Esophagus muscularis mucosa (tissue), 4 donors: ENCODE measurements at regions not wholly inside any gene's neighbourhood (a gene's known extent, or its start where the extent isn't known, plus 50 kb on each side); places are given as distances from the start of the nearest gene placed in this dataset.
A peak's percentile ranks its signal among the peaks of the same experiment; 100 is the strongest.

Source experiments
- DNase-seq: peaks from one replicate; pipeline ENCODE4 v3.0.0-alpha.2; 2017; ENCODE audit errors: extremely low spot score
- H3K27ac ChIP-seq, 4 donors: fragments of 200-600 bp; sonication (generic); replicated peaks in 1 of 4; 1 replicate in 3 of 4; 2 replicates in 1 of 4; pipeline ENCODE4 v1.5.1; 2016 to 2019; ENCODE audit warnings: mild to moderate bottlenecking in 1 of 4
- H3K27me3 ChIP-seq, 4 donors: fragments of 200-600 bp; sonication (generic); one replicate each; pipeline versions ENCODE4 v1.5.1 to v1.6.0; 2016 to 2019
- H3K36me3 ChIP-seq, 4 donors: fragments of 200-600 bp; sonication (generic); one replicate each; pipeline ENCODE4 v1.5.1; 2016 to 2019
- H3K4me1 ChIP-seq, 4 donors: fragments of 200-600 bp; sonication (generic); one replicate each; pipeline ENCODE4 v1.5.1; 2016 to 2019
- H3K4me3 ChIP-seq, 4 donors: fragments of 200-600 bp; sonication (generic); 1 replicate in 2 of 4; 2 replicates in 2 of 4; pipeline ENCODE4 v1.5.1; 2016 to 2019; ENCODE audit warnings: mild to moderate bottlenecking in 4 of 4, moderate library complexity in 1 of 4
- H3K9me3 ChIP-seq, 4 donors: fragments of 200-600 bp; sonication (generic); 1 replicate in 3 of 4; 2 replicates in 1 of 4; pipeline ENCODE4 v1.5.1; 2016 to 2019
- EP300 ChIP-seq: sonication (generic); formaldehyde crosslinking; IDR thresholded peaks from one replicate; pipeline ENCODE4 v1.6.1; 2017; ENCODE audit warnings: antibody characterized with exemption
- POLR2A ChIP-seq: fragments of 450-650 bp; IDR thresholded peaks from one replicate; pipeline ENCODE4 v1.6.1; 2017; ENCODE audit warnings: antibody characterized with exemption, moderate library complexity, mild to moderate bottlenecking, low read depth
- POLR2AphosphoS5 ChIP-seq, 2 donors: sonication (generic); formaldehyde crosslinking; IDR thresholded peaks; one replicate each; pipeline ENCODE4 v1.6.1; 2017; ENCODE audit warnings: antibody characterized with exemption in 2 of 2
- whole genome bisulfite sequencing: methylation state at CpG from one replicate; pipeline ENCODE4 v1.1.5; 2018; 5-methylcytosine and 5-hydroxymethylcytosine counted together
- intact Hi-C: fragments of 100-400 bp; cut with DNase I; formaldehyde crosslinking; loops from one replicate; pipeline ENCODE4 v1.15.1; 2023
- TF ChIP-seq, protein P1 (sequence below), 3 experiments: fragments of 200-600 bp in 2 of 3; fragments of 450-650 bp in 1 of 3; sonication (generic) in 2 of 3; IDR thresholded peaks; one replicate each; pipeline ENCODE4 v1.5.1; 2017 to 2019; ENCODE audit warnings: antibody characterized with exemption in 3 of 3, mild to moderate bottlenecking in 2 of 3, moderate library complexity in 1 of 3

DNA sequence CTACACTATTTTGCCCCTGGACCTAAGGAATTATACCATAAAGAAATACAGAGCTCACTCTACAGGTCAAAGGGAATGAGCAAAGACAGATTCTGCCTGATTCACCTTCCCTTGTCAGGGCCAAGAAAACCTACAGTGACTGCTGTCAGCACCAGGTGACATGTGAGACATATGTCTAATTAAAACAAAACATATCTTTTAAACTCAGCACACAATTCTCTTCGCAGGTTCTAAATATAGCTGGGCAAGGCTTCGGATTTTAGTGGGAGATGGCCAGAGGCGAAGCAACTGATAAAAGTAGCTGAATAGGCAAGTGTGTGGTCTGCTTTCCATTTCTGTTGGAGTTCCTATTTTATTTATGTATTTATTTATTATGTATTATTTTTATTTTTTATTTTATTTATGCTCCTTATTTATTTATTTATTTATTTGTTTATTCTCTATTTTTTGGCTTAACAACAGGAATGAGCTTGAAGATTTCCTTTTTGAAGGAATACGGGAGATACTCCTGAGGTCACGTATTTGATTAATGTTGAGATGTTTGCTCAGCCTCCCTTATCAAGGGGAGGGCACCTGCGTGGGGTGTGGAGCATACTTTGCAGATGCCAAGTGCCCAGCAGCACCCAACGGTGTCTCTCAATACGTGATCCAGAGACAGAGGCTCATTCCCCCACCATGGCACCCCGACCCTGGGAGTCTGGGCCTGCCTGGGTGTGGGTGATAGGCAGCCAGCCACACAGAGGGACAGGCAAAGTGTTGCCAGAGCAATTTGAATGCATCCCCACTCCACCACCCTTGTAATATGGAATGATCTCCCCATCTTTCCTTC lies 141.8 kb downstream of the RNF152 start:
- no peak for DNase-seq
- Histone ChIP-seq H3K4me1 (peaks cover 0 to 8% (median 0%) of the 10 kb centered on the region in 4 donors), H3K27me3 (no peaks in the 10 kb centered on the region), H3K36me3 (no peaks in the 10 kb centered on the region), H3K9me3 (no peaks in the 10 kb centered on the region), H3K4me3 (no peak overlapping the region), H3K27ac (no peak overlapping the region)
- intact Hi-C loops = no loop called here
- TF ChIP-seq POLR2AphosphoS5 (IDR thresholded peaks at IDR 0.05) = no peak
- no peak for TF ChIP-seq POLR2A
- TF ChIP-seq EP300 = no peak
- TF ChIP-seq, protein P1, sequence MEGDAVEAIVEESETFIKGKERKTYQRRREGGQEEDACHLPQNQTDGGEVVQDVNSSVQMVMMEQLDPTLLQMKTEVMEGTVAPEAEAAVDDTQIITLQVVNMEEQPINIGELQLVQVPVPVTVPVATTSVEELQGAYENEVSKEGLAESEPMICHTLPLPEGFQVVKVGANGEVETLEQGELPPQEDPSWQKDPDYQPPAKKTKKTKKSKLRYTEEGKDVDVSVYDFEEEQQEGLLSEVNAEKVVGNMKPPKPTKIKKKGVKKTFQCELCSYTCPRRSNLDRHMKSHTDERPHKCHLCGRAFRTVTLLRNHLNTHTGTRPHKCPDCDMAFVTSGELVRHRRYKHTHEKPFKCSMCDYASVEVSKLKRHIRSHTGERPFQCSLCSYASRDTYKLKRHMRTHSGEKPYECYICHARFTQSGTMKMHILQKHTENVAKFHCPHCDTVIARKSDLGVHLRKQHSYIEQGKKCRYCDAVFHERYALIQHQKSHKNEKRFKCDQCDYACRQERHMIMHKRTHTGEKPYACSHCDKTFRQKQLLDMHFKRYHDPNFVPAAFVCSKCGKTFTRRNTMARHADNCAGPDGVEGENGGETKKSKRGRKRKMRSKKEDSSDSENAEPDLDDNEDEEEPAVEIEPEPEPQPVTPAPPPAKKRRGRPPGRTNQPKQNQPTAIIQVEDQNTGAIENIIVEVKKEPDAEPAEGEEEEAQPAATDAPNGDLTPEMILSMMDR (IDR thresholded peaks at IDR 0.05) = no peak
- 89% methylated on average over 9 of the region's 9 CpGs for WGBS

DNA sequence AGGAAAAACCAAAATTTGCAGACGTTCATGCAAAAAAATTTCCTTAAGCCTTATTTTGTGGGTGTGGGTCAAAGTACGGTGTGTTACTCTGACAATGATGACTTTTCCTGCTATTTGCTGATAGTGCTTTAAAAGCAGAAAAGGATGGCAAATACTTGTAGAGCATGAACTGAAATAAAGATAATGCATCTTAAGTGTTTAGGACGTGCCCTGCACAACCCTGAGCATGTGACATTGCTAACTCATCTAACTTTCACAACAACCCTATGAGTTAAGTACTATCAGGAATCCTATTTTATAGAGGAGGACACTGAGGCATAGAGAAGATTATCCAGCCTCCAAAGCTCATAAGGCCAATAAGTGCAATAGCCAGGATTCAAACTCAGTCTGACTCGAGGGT lies 143.3 kb downstream of the RNF152 start:
- Histone ChIP-seq H3K9me3 (no peaks in the 10 kb centered on the region), H3K4me1 (peaks cover 0 to 8% (median 0%) of the 10 kb centered on the region in 4 donors), H3K27ac (no peak overlapping the region), H3K36me3 (no peaks in the 10 kb centered on the region), H3K27me3 (no peaks in the 10 kb centered on the region), H3K4me3 (no peak overlapping the region)
- intact Hi-C loops = no loop called here
- no peak for DNase-seq
- WGBS = 89% methylated on average over 4 of the region's 4 CpGs
- TF ChIP-seq EP300 (no peak), POLR2AphosphoS5 (IDR thresholded peaks at IDR 0.05) (no peak), POLR2A (no peak)
- TF ChIP-seq, protein P1 (IDR thresholded peaks at IDR 0.05) = no peak

- Histone ChIP-seq H3K36me3 (no peaks in the 10 kb centered on the region), H3K4me1 (peaks cover 0 to 8% (median under 1%) of the 10 kb centered on the region in 4 donors), H3K27ac (no peak overlapping the region), H3K27me3 (no peaks in the 10 kb centered on the region), H3K9me3 (no peaks in the 10 kb centered on the region), H3K4me3 (no peak overlapping the region)
- no peak for DNase-seq
- TF ChIP-seq EP300 (no peak), POLR2AphosphoS5 (IDR thresholded peaks at IDR 0.05) (no peak)
- TF ChIP-seq, protein P1 (IDR thresholded peaks at IDR 0.05) = no peak
- intact Hi-C loops = no loop called here
- 51% methylated on average over 6 of the region's 6 CpGs for WGBS
Observed at GRCh38 chr18:61749031-61749430, 143.8 kb downstream of the RNF152 start.

- intact Hi-C loops = no loop called here
Observed at GRCh38 chr18:61748004-61748403, 144.8 kb downstream of the RNF152 start.

GRCh38 chr18:61743775-61744531 lies 148.9 kb downstream of the RNF152 start:
- H3K4me3 ChIP-seq = no peak overlapping the region
- peak overlapping the region in 2 of 4 donors; percentile 6 to 50 for H3K27ac ChIP-seq
- H3K4me1 ChIP-seq = peaks cover 0 to 8% (median 2%) of the 10 kb centered on the region in 4 donors
- H3K9me3 ChIP-seq = no peaks in the 10 kb centered on the region
- H3K27me3 ChIP-seq = no peaks in the 10 kb centered on the region
- no peak for TF ChIP-seq POLR2AphosphoS5 (IDR thresholded peaks at IDR 0.05)
- TF ChIP-seq POLR2A = no peak
- TF ChIP-seq EP300 = no peak
- TF ChIP-seq, protein P1 (IDR thresholded peaks at IDR 0.05) = no peak
- H3K36me3 ChIP-seq = no peaks in the 10 kb centered on the region
- WGBS = 62% methylated on average over 4 of the region's 4 CpGs
- intact Hi-C loops = no loop called here
- no peak for DNase-seq

More at GRCh38 chr18:61748004-61748403, 144.8 kb downstream of the RNF152 start:
- Histone ChIP-seq H3K36me3 (no peaks in the 10 kb centered on the region), H3K9me3 (no peaks in the 10 kb centered on the region), H3K4me1 (peaks cover 0 to 12% (median 2%) of the 10 kb centered on the region in 4 donors), H3K27ac (no peak overlapping the region), H3K4me3 (no peak overlapping the region), H3K27me3 (no peaks in the 10 kb centered on the region)
- TF ChIP-seq EP300 (no peak), POLR2AphosphoS5 (IDR thresholded peaks at IDR 0.05) (peak in 1 of 2 donors; percentile 45)
- 70% methylated on average over 10 of the region's 10 CpGs for WGBS
- DNase-seq = no peak
